PC-3 (cell line): ENCODE measurements at regions not wholly inside any gene's neighbourhood (a gene's known extent, or its start where the extent isn't known, plus 50 kb on each side); places are given as distances from the start of the nearest gene placed in this dataset.

Experiments
- ATAC-seq: fragments of 200-7000 bp; cut with Tn5 transposase; 2 replicates; pipeline ENCODE4 v1.9.1; 2020; ENCODE audit warnings: mild to moderate bottlenecking, moderate library complexity
- BruUV-seq: library from RNA; stranded (reverse); fragments of 400-500 nt; replicated peaks from 2 replicates; lab custom pipeline; 2021; lab: Mats Ljungman, UMichigan
- CTCF ChIA-PET: fragments of 300-600 bp; sonication (Branson Sonifier 250); formaldehyde crosslinking; loops from one replicate; lab custom pipeline; 2022; ENCODE audit warnings: antibody characterized with exemption; lab: Charles Lee
- POLR2A ChIA-PET: fragments of 300-600 bp; sonication (Branson Sonifier 250); formaldehyde crosslinking; loops from one replicate; lab custom pipeline; 2022; ENCODE audit warnings: antibody characterized with exemption; ENCODE audit not compliant: unreplicated experiment; lab: Charles Lee
- DNase-seq: peaks from one replicate; pipeline ENCODE4 v3.0.0-alpha.2; 2015
- H2AFZ ChIP-seq: fragments of 300-600 bp; sonication (generic); 2 replicates; pipeline ENCODE4 v1.6.0; 2016; ENCODE audit warnings: antibody characterized with exemption, low read length
- H3F3A ChIP-seq: fragments of 300-600 bp; sonication (generic); one replicate; pipeline ENCODE4 v1.6.0; 2017; ENCODE audit warnings: antibody characterized with exemption, low read length, control low read depth, mild to moderate bottlenecking; ENCODE audit not compliant: unreplicated experiment
- H3K27ac ChIP-seq: fragments of 300-600 bp; sonication (generic); 2 replicates; pipeline ENCODE4 v1.5.1; 2016; ENCODE audit warnings: mild to moderate bottlenecking, low read length
- H3K27me3 ChIP-seq: fragments of 300-600 bp; sonication (generic); 2 replicates; pipeline ENCODE4 v1.6.1; 2016; ENCODE audit warnings: low read length, mixed read lengths
- H3K36me3 ChIP-seq: fragments of 300-600 bp; sonication (generic); 2 replicates; pipeline ENCODE4 v1.6.1; 2016; ENCODE audit warnings: low read depth, mixed run types, low read length, mixed read lengths
- H3K4me1 ChIP-seq: fragments of 300-600 bp; sonication (generic); 2 replicates; pipeline ENCODE4 v1.5.1; 2016; ENCODE audit warnings: low read length; ENCODE audit not compliant: insufficient read depth
- H3K4me2 ChIP-seq: fragments of 300-600 bp; sonication (generic); 2 replicates; pipeline ENCODE4 v1.6.0; 2016; ENCODE audit warnings: low read length
- H3K4me3 ChIP-seq: fragments of 300-600 bp; sonication (generic); 2 replicates; pipeline ENCODE4 v1.5.1; 2016; ENCODE audit warnings: mild to moderate bottlenecking, low read length, mixed read lengths
- H3K79me2 ChIP-seq: fragments of 300-600 bp; sonication (generic); 2 replicates; pipeline ENCODE4 v1.6.1; 2017; ENCODE audit warnings: low read length, mixed read lengths
- H3K9ac ChIP-seq: fragments of 300-600 bp; sonication (generic); 2 replicates; pipeline ENCODE4 v1.6.0; 2016; ENCODE audit warnings: mild to moderate bottlenecking, low read length
- H3K9me2 ChIP-seq: fragments of 300-600 bp; sonication (generic); replicated peaks from 2 replicates; pipeline ENCODE4 v1.6.1; 2016; ENCODE audit warnings: mixed run types, low read length, mixed read lengths
- H3K9me3 ChIP-seq: fragments of 300-600 bp; sonication (generic); 2 replicates; pipeline ENCODE4 v1.6.1; 2016; ENCODE audit warnings: low read length, mixed read lengths
- H4K20me1 ChIP-seq: fragments of 300-600 bp; sonication (generic); 2 replicates; pipeline ENCODE4 v1.6.1; 2016; ENCODE audit warnings: low read length, mixed read lengths
- EZH2 ChIP-seq: fragments of 300-600 bp; sonication (generic); IDR thresholded peaks from one replicate; pipeline ENCODE4 v1.6.1; 2017; ENCODE audit warnings: antibody characterized with exemption, mild to moderate bottlenecking, low read length; ENCODE audit not compliant: unreplicated experiment
- EZH2phosphoT487 ChIP-seq: fragments of 300-600 bp; sonication (generic); IDR thresholded peaks from 2 replicates; pipeline ENCODE4 v1.6.1; 2018; ENCODE audit warnings: mild to moderate bottlenecking, antibody characterized with exemption, low read length, borderline replicate concordance
- intact Hi-C: fragments of 100-400 bp; cut with micrococcal nuclease; formaldehyde crosslinking; loops from 2 replicates; pipeline ENCODE4 v1.9.0; 2023
- TF ChIP-seq, protein P1 (sequence below): fragments of 300-600 bp; sonication (generic); conservative IDR thresholded peaks from 2 replicates; pipeline ENCODE4 v1.5.1; 2017; ENCODE audit warnings: antibody characterized with exemption, low read depth, mild to moderate bottlenecking, low read length

GRCh38 chr7:46080595-46081159 lies 159.6 kb upstream of the IGFBP3 start:
- ATAC-seq (peak; percentile 76), DNase-seq (peak; percentile 46)
- H3K4me2 ChIP-seq: 0 out of 2 replicates have a peak overlapping the region, but pooled peaks have one; percentile 5
- no peak overlapping the region for H3K9ac ChIP-seq
- no peak overlapping the region for H3K27ac ChIP-seq
- H3K9me2 ChIP-seq: no peaks in the 10 kb centered on the region
- H3K79me2 ChIP-seq: no peaks in the 10 kb centered on the region
- H3K9me3 ChIP-seq: no peaks in the 10 kb centered on the region
- no TSS peak for BruUV-seq
- no peak overlapping the region for H3K4me3 ChIP-seq
- intact Hi-C loops: no loop called here
- no peaks in the 10 kb centered on the region for H3F3A ChIP-seq
- H4K20me1 ChIP-seq: no peaks in the 10 kb centered on the region
- no peaks in the 10 kb centered on the region for H3K27me3 ChIP-seq
- ChIA-PET POLR2A (no interaction called here), CTCF (no interaction called here)
- H3K36me3 ChIP-seq: no peaks in the 10 kb centered on the region
- peaks cover 12% of the 10 kb centered on the region for H3K4me1 ChIP-seq
- TF ChIP-seq EZH2: no peak
- TF ChIP-seq EZH2phosphoT487: no peak
- TF ChIP-seq, protein P1, sequence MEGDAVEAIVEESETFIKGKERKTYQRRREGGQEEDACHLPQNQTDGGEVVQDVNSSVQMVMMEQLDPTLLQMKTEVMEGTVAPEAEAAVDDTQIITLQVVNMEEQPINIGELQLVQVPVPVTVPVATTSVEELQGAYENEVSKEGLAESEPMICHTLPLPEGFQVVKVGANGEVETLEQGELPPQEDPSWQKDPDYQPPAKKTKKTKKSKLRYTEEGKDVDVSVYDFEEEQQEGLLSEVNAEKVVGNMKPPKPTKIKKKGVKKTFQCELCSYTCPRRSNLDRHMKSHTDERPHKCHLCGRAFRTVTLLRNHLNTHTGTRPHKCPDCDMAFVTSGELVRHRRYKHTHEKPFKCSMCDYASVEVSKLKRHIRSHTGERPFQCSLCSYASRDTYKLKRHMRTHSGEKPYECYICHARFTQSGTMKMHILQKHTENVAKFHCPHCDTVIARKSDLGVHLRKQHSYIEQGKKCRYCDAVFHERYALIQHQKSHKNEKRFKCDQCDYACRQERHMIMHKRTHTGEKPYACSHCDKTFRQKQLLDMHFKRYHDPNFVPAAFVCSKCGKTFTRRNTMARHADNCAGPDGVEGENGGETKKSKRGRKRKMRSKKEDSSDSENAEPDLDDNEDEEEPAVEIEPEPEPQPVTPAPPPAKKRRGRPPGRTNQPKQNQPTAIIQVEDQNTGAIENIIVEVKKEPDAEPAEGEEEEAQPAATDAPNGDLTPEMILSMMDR: no peak
- H2AFZ ChIP-seq: no peak overlapping the region

GRCh38 chr7:46079421-46079820 lies 158.3 kb upstream of the IGFBP3 start:
- DNase-seq (no peak), ATAC-seq (no peak)
- CTCF ChIA-PET: interaction anchor here (0.7 kb wide), 1 partner anchor 262 kb away, joined by 16 read pairs; no protein-coding TSS in a partner anchor
- intact Hi-C loops: no loop called here
- H3K79me2 ChIP-seq: no peaks in the 10 kb centered on the region
- H4K20me1 ChIP-seq: no peaks in the 10 kb centered on the region
- H3K36me3 ChIP-seq: no peaks in the 10 kb centered on the region
- no peaks in the 10 kb centered on the region for H3K9me2 ChIP-seq
- peaks cover 12% of the 10 kb centered on the region for H3K4me1 ChIP-seq
- no peaks in the 10 kb centered on the region for H3F3A ChIP-seq
- H3K4me3 ChIP-seq: no peak overlapping the region
- POLR2A ChIA-PET: no interaction called here
- BruUV-seq: no TSS peak
- TF ChIP-seq EZH2 (no peak), EZH2phosphoT487 (no peak)
- TF ChIP-seq, protein P1: no peak
- H3K27ac ChIP-seq: no peak overlapping the region
- no peak overlapping the region for H3K4me2 ChIP-seq
- no peak overlapping the region for H2AFZ ChIP-seq
- no peaks in the 10 kb centered on the region for H3K9me3 ChIP-seq
- H3K9ac ChIP-seq: no peak overlapping the region
- H3K27me3 ChIP-seq: no peaks in the 10 kb centered on the region

- no peak overlapping the region for H3K27ac ChIP-seq
- BruUV-seq: no TSS peak
- POLR2A ChIA-PET: no interaction called here
Measured at GRCh38 chr7:46076527-46076926, 155.5 kb upstream of the IGFBP3 start.

More at GRCh38 chr7:46076527-46076926, 155.5 kb upstream of the IGFBP3 start:
- CTCF ChIA-PET: no interaction called here
- intact Hi-C loops: no loop called here
- Histone ChIP-seq H3K9me2 (no peaks in the 10 kb centered on the region), H2AFZ (no peak overlapping the region), H3K36me3 (no peaks in the 10 kb centered on the region), H3F3A (no peaks in the 10 kb centered on the region), H3K4me1 (peaks cover 11% of the 10 kb centered on the region), H3K27me3 (no peaks in the 10 kb centered on the region), H3K79me2 (no peaks in the 10 kb centered on the region), H3K9me3 (no peaks in the 10 kb centered on the region), H3K4me3 (no peak overlapping the region), H3K4me2 (no peak overlapping the region), H3K9ac (no peak overlapping the region), H4K20me1 (no peaks in the 10 kb centered on the region)
- no peak for DNase-seq
- ATAC-seq: no peak
- no peak for TF ChIP-seq EZH2
- no peak for TF ChIP-seq EZH2phosphoT487
- TF ChIP-seq, protein P1: no peak
